Chondrocyte (in vitro differentiated cells): ENCODE measurements at regions not wholly inside any gene's neighbourhood (a gene's known extent, or its start where the extent isn't known, plus 50 kb on each side); places are given as distances from the start of the nearest gene placed in this dataset.

Source experiments
- DNase-seq: peaks from one replicate; pipeline ENCODE4 v3.0.0; 2021; ENCODE audit warnings: mixed read lengths, low spot score
- H3K27ac Mint-ChIP-seq: one replicate; pipeline ENCODE4 v1.8.0; 2021; ENCODE audit warnings: mild to moderate bottlenecking, moderate library complexity, mixed read lengths; ENCODE audit not compliant: unreplicated experiment
- H3K27me3 Mint-ChIP-seq: 2 replicates; pipeline ENCODE4 v1.8.0; 2021; ENCODE audit warnings: low read depth, mixed read lengths
- H3K36me3 Mint-ChIP-seq: 2 replicates; pipeline ENCODE4 v1.8.0; 2021; ENCODE audit warnings: low read depth, mixed read lengths
- H3K4me1 Mint-ChIP-seq: 2 replicates; pipeline ENCODE4 v1.8.0; 2021; ENCODE audit warnings: low read depth, mild to moderate bottlenecking, mixed read lengths
- H3K4me3 Mint-ChIP-seq: one replicate; pipeline ENCODE4 v1.8.0; 2021; ENCODE audit warnings: mild to moderate bottlenecking, moderate library complexity, mixed read lengths; ENCODE audit not compliant: unreplicated experiment
- H3K9me3 Mint-ChIP-seq: 2 replicates; pipeline ENCODE4 v1.8.0; 2021; ENCODE audit warnings: low read depth, mixed read lengths
- CTCF ChIP-seq: fragments of 200-600 bp; sonication (generic); IDR thresholded peaks from 2 replicates; pipeline ENCODE4 v1.5.0; 2021; ENCODE audit warnings: antibody characterized with exemption, mild to moderate bottlenecking, moderate library complexity

- no peak overlapping the region for H3K27ac Mint-ChIP-seq
- DNase-seq = no peak
- no peak for TF ChIP-seq CTCF
- no peak overlapping the region for H3K4me3 Mint-ChIP-seq
- no peaks in the 10 kb centered on the region for H3K36me3 Mint-ChIP-seq
- H3K9me3 Mint-ChIP-seq = no peaks in the 10 kb centered on the region
- H3K27me3 Mint-ChIP-seq = no peaks in the 10 kb centered on the region
- H3K4me1 Mint-ChIP-seq = peaks cover 12% of the 10 kb centered on the region
Measured at GRCh38 chr14:65261946-65262345, 150.6 kb upstream of the FUT8 start.

GRCh38 chr14:65263177-65263788 is 149.2 kb upstream of the FUT8 start:
- DNase-seq = no peak
- no peak overlapping the region for H3K27ac Mint-ChIP-seq
- H3K9me3 Mint-ChIP-seq = no peaks in the 10 kb centered on the region
- no peak for TF ChIP-seq CTCF
- H3K4me1 Mint-ChIP-seq = peaks cover 4% of the 10 kb centered on the region
- no peaks in the 10 kb centered on the region for H3K27me3 Mint-ChIP-seq
- no peak overlapping the region for H3K4me3 Mint-ChIP-seq
- H3K36me3 Mint-ChIP-seq = no peaks in the 10 kb centered on the region

GRCh38 chr14:65267856-65268255 is 144.7 kb upstream of the FUT8 start:
- no peaks in the 10 kb centered on the region for H3K9me3 Mint-ChIP-seq
- H3K27ac Mint-ChIP-seq = no peak overlapping the region
- DNase-seq = no peak

GRCh38 chr14:65268594-65268993 is 143.9 kb upstream of the FUT8 start:
- TF ChIP-seq CTCF = no peak
- no peaks in the 10 kb centered on the region for H3K36me3 Mint-ChIP-seq
- H3K4me1 Mint-ChIP-seq = no peaks in the 10 kb centered on the region
- H3K9me3 Mint-ChIP-seq = no peaks in the 10 kb centered on the region
- H3K27ac Mint-ChIP-seq = no peak overlapping the region
- DNase-seq = no peak
- H3K4me3 Mint-ChIP-seq = no peak overlapping the region
- peaks cover 2% of the 10 kb centered on the region for H3K27me3 Mint-ChIP-seq

More at GRCh38 chr14:65267856-65268255, 144.7 kb upstream of the FUT8 start:
- no peak for TF ChIP-seq CTCF
- H3K4me3 Mint-ChIP-seq = no peak overlapping the region
- no peaks in the 10 kb centered on the region for H3K4me1 Mint-ChIP-seq
- no peaks in the 10 kb centered on the region for H3K36me3 Mint-ChIP-seq
- peaks cover 2% of the 10 kb centered on the region for H3K27me3 Mint-ChIP-seq

- no peak overlapping the region for H3K27ac Mint-ChIP-seq
- no peaks in the 10 kb centered on the region for H3K4me1 Mint-ChIP-seq
- no peaks in the 10 kb centered on the region for H3K36me3 Mint-ChIP-seq
- no peak for TF ChIP-seq CTCF
- H3K9me3 Mint-ChIP-seq = no peaks in the 10 kb centered on the region
- no peak overlapping the region for H3K4me3 Mint-ChIP-seq
- DNase-seq = no peak
- peaks cover 2% of the 10 kb centered on the region for H3K27me3 Mint-ChIP-seq
Measured at GRCh38 chr14:65269732-65270131, 142.8 kb upstream of the FUT8 start.
